ENCODE measurements at regions not wholly inside any gene's neighbourhood (a gene's known extent, or its start where the extent isn't known, plus 50 kb on each side); places are given as distances from the start of the nearest gene placed in this dataset.

- TF ChIP-seq AFF4 (CRISPR knock-in tag; IDR thresholded peaks at IDR 0.05; ENCODE audit: borderline replicate concordance) (no peak), ESRRA (CRISPR knock-in tag; IDR thresholded peaks at IDR 0.05; ENCODE audit: borderline replicate concordance) (no peak), SMAD4 (CRISPR knock-in tag; IDR thresholded peaks at IDR 0.05) (no peak), PRRX2 (CRISPR knock-in tag; IDR thresholded peaks at IDR 0.05) (no peak), ERG (CRISPR knock-in tag; IDR thresholded peaks at IDR 0.05) (no peak), ZNF281 (CRISPR knock-in tag; IDR thresholded peaks at IDR 0.05) (no peak), ELF4 (CRISPR knock-in tag; IDR thresholded peaks at IDR 0.05; ENCODE audit: low read depth) (no peak), NR3C1 (CRISPR knock-in tag; conservative IDR thresholded peaks at IDR 0.05; ENCODE audit: low read depth) (no peak), ZNF396 (CRISPR knock-in tag; IDR thresholded peaks at IDR 0.05; ENCODE audit: borderline replicate concordance) (no peak), GRHL2 (CRISPR knock-in tag; IDR thresholded peaks at IDR 0.05; ENCODE audit: insufficient replicate concordance, severe bottlenecking) (no peak)
- TF ChIP-seq, protein P1, sequence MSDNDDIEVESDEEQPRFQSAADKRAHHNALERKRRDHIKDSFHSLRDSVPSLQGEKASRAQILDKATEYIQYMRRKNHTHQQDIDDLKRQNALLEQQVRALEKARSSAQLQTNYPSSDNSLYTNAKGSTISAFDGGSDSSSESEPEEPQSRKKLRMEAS (CRISPR knock-in tag; IDR thresholded peaks at IDR 0.05) = no peak
- TF ChIP-seq, protein P2, sequence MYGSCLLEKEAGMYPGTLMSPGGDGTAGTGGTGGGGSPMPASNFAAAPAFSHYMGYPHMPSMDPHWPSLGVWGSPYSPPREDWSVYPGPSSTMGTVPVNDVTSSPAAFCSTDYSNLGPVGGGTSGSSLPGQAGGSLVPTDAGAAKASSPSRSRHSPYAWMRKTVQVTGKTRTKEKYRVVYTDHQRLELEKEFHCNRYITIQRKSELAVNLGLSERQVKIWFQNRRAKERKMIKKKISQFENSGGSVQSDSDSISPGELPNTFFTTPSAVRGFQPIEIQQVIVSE (CRISPR knock-in tag; IDR thresholded peaks at IDR 0.05; ENCODE audit: borderline replicate concordance) = no peak
- TF ChIP-seq, protein P3, sequence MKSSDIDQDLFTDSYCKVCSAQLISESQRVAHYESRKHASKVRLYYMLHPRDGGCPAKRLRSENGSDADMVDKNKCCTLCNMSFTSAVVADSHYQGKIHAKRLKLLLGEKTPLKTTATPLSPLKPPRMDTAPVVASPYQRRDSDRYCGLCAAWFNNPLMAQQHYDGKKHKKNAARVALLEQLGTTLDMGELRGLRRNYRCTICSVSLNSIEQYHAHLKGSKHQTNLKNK (CRISPR knock-in tag; IDR thresholded peaks at IDR 0.05) = no peak
- TF ChIP-seq, protein P4, sequence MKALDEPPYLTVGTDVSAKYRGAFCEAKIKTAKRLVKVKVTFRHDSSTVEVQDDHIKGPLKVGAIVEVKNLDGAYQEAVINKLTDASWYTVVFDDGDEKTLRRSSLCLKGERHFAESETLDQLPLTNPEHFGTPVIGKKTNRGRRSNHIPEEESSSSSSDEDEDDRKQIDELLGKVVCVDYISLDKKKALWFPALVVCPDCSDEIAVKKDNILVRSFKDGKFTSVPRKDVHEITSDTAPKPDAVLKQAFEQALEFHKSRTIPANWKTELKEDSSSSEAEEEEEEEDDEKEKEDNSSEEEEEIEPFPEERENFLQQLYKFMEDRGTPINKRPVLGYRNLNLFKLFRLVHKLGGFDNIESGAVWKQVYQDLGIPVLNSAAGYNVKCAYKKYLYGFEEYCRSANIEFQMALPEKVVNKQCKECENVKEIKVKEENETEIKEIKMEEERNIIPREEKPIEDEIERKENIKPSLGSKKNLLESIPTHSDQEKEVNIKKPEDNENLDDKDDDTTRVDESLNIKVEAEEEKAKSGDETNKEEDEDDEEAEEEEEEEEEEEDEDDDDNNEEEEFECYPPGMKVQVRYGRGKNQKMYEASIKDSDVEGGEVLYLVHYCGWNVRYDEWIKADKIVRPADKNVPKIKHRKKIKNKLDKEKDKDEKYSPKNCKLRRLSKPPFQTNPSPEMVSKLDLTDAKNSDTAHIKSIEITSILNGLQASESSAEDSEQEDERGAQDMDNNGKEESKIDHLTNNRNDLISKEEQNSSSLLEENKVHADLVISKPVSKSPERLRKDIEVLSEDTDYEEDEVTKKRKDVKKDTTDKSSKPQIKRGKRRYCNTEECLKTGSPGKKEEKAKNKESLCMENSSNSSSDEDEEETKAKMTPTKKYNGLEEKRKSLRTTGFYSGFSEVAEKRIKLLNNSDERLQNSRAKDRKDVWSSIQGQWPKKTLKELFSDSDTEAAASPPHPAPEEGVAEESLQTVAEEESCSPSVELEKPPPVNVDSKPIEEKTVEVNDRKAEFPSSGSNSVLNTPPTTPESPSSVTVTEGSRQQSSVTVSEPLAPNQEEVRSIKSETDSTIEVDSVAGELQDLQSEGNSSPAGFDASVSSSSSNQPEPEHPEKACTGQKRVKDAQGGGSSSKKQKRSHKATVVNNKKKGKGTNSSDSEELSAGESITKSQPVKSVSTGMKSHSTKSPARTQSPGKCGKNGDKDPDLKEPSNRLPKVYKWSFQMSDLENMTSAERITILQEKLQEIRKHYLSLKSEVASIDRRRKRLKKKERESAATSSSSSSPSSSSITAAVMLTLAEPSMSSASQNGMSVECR (CRISPR knock-in tag; IDR thresholded peaks at IDR 0.05; ENCODE audit: borderline replicate concordance) = no peak
Observed at GRCh38 chr12:25845415-25845814, 113.1 kb upstream of the RASSF8 start (continued).
